HG03280 (cell line): ENCODE measurements at regions not wholly inside any gene's neighbourhood (a gene's known extent, or its start where the extent isn't known, plus 50 kb on each side); places are given as distances from the start of the nearest gene placed in this dataset.
"Not testable (repeated sequence)": the region's sequence is repeated elsewhere in the genome, so short reads cannot be mapped to it uniquely, and the experiment has no call there.

Source experiments
- ATAC-seq: cut with Tn5 transposase; IDR thresholded peaks from one replicate; pipeline ENCODE4 v1.9.1; 2021; ENCODE audit warnings: mild to moderate bottlenecking, moderate library complexity; ENCODE audit not compliant: unreplicated experiment

- ATAC-seq, result no peak
Observed at GRCh38 chr3:8336456-8336855, 165.2 kb upstream of the LMCD1 start.

GRCh38 chr3:8338424-8338823, 163.2 kb upstream of the LMCD1 start:
- no peak for ATAC-seq

GRCh38 chr3:8341821-8342247, 159.8 kb upstream of the LMCD1 start:
- ATAC-seq, result no peak

GRCh38 chr3:8343058-8343457, 158.6 kb upstream of the LMCD1 start:
- ATAC-seq, result no peak

- ATAC-seq, result no peak
Observed at GRCh38 chr3:8345398-8345797, 156.2 kb upstream of the LMCD1 start.

GRCh38 chr3:8348076-8348475, 153.5 kb upstream of the LMCD1 start:
- ATAC-seq, result no peak

GRCh38 chr3:8352475-8352874, 149.1 kb upstream of the LMCD1 start:
- no peak for ATAC-seq

- no peak for ATAC-seq
Observed at GRCh38 chr3:8353364-8353763, 148.3 kb upstream of the LMCD1 start.

- no peak for ATAC-seq
Observed at GRCh38 chr3:8355346-8355745, 146.3 kb upstream of the LMCD1 start.

- not testable (repeated sequence) for ATAC-seq
Observed at GRCh38 chr3:8356066-8356465, 145.6 kb upstream of the LMCD1 start.

GRCh38 chr3:8357859-8358258, 143.8 kb upstream of the LMCD1 start:
- ATAC-seq, result no peak

- no peak for ATAC-seq
Observed at GRCh38 chr3:8359133-8359532, 142.5 kb upstream of the LMCD1 start.

GRCh38 chr3:8363200-8363599, 138.4 kb upstream of the LMCD1 start:
- ATAC-seq, result no peak

- ATAC-seq, result no peak
Observed at GRCh38 chr3:8365541-8365940, 136.1 kb upstream of the LMCD1 start.

GRCh38 chr3:8366219-8366810, 135.3 kb upstream of the LMCD1 start:
- ATAC-seq, result no peak

- no peak for ATAC-seq
Observed at GRCh38 chr3:8368598-8368997, 133.0 kb upstream of the LMCD1 start.

GRCh38 chr3:8369638-8370037, 132.0 kb upstream of the LMCD1 start:
- no peak for ATAC-seq

GRCh38 chr3:8371085-8371551, 130.5 kb upstream of the LMCD1 start:
- ATAC-seq, result no peak

- no peak for ATAC-seq
Observed at GRCh38 chr3:8371960-8372463, 129.6 kb upstream of the LMCD1 start.

- ATAC-seq, result no peak
Observed at GRCh38 chr3:8380904-8381704, 120.5 kb upstream of the LMCD1 start.

GRCh38 chr3:8385848-8386620, 115.6 kb upstream of the LMCD1 start:
- no peak for ATAC-seq
